Left ventricle myocardium inferior (tissue), 1 donor: ENCODE measurements at regions not wholly inside any gene's neighbourhood (a gene's known extent, or its start where the extent isn't known, plus 50 kb on each side); places are given as distances from the start of the nearest gene placed in this dataset.

Experiments used
- DNase-seq: peaks from one replicate; pipeline ENCODE4 v3.0.0-alpha.2; 2020
- H3K27ac ChIP-seq: fragments of 200-600 bp; replicated peaks from 2 replicates; pipeline ENCODE4 v1.8.0; 2021
- H3K27me3 ChIP-seq: fragments of 200-600 bp; 2 replicates; pipeline ENCODE4 v1.8.0; 2021; ENCODE audit warnings: low read depth
- H3K36me3 ChIP-seq: fragments of 200-600 bp; 2 replicates; pipeline ENCODE4 v1.8.0; 2021
- H3K4me1 ChIP-seq: fragments of 200-600 bp; 2 replicates; pipeline ENCODE4 v1.8.0; 2021
- H3K4me3 ChIP-seq: fragments of 200-600 bp; 2 replicates; pipeline ENCODE4 v1.8.0; 2021; ENCODE audit warnings: mild to moderate bottlenecking, moderate library complexity
- H3K9me3 ChIP-seq: fragments of 200-600 bp; replicated peaks from 2 replicates; pipeline ENCODE4 v1.8.0; 2021
- CTCF ChIP-seq: fragments of 200-600 bp; IDR thresholded peaks from 2 replicates; pipeline ENCODE4 v1.8.0; 2021; ENCODE audit warnings: antibody characterized with exemption, mild to moderate bottlenecking, borderline replicate concordance
- intact Hi-C: fragments of 100-400 bp; cut with micrococcal nuclease; formaldehyde crosslinking; loops from one replicate; pipeline ENCODE4 v1.11.0; 2022
- donor health status: DM: no; HTN: yes; CAD: no; lungs with severe emphysema.

- intact Hi-C loops: no loop called here
- no peaks in the 10 kb centered on the region for H3K9me3 ChIP-seq
- no peaks in the 10 kb centered on the region for H3K4me1 ChIP-seq
- no peaks in the 10 kb centered on the region for H3K27me3 ChIP-seq
- no peaks in the 10 kb centered on the region for H3K36me3 ChIP-seq
- H3K27ac ChIP-seq: no peak overlapping the region
- DNase-seq: no peak
- no peak overlapping the region for H3K4me3 ChIP-seq
- no peak for TF ChIP-seq CTCF
Measured at GRCh38 chr9:82263619-82264018, 275.0 kb downstream of the SPATA31D1 start.

- Histone ChIP-seq H3K27ac (no peak overlapping the region), H3K4me3 (no peak overlapping the region), H3K36me3 (no peaks in the 10 kb centered on the region), H3K9me3 (no peaks in the 10 kb centered on the region), H3K4me1 (no peaks in the 10 kb centered on the region), H3K27me3 (no peaks in the 10 kb centered on the region)
- no peak for TF ChIP-seq CTCF
- no peak for DNase-seq
- intact Hi-C loops: no loop called here
Measured at GRCh38 chr9:82271106-82271561, 282.6 kb downstream of the SPATA31D1 start.

GRCh38 chr9:82273121-82273520 lies 284.5 kb downstream of the SPATA31D1 start:
- Histone ChIP-seq H3K27ac (no peak overlapping the region), H3K9me3 (no peaks in the 10 kb centered on the region), H3K4me1 (no peaks in the 10 kb centered on the region), H3K4me3 (no peak overlapping the region), H3K36me3 (no peaks in the 10 kb centered on the region), H3K27me3 (no peaks in the 10 kb centered on the region)
- intact Hi-C loops: no loop called here
- no peak for TF ChIP-seq CTCF
- DNase-seq: no peak

- no peak for DNase-seq
- H3K27me3 ChIP-seq: no peaks in the 10 kb centered on the region
- TF ChIP-seq CTCF: no peak
- H3K9me3 ChIP-seq: no peaks in the 10 kb centered on the region
- no peak overlapping the region for H3K27ac ChIP-seq
- no peaks in the 10 kb centered on the region for H3K4me1 ChIP-seq
- no peak overlapping the region for H3K4me3 ChIP-seq
- H3K36me3 ChIP-seq: no peaks in the 10 kb centered on the region
- intact Hi-C loops: no loop called here
Measured at GRCh38 chr9:82275258-82275927, 286.8 kb downstream of the SPATA31D1 start.

- no peak for TF ChIP-seq CTCF
- H3K36me3 ChIP-seq: no peaks in the 10 kb centered on the region
- H3K9me3 ChIP-seq: peaks cover 3% of the 10 kb centered on the region
- intact Hi-C loops: no loop called here
- H3K4me1 ChIP-seq: no peaks in the 10 kb centered on the region
- no peak overlapping the region for H3K27ac ChIP-seq
- H3K4me3 ChIP-seq: no peak overlapping the region
- DNase-seq: no peak
- H3K27me3 ChIP-seq: no peaks in the 10 kb centered on the region
Measured at GRCh38 chr9:82281066-82281465, 292.5 kb downstream of the SPATA31D1 start.
